ENCODE measurements at regions not wholly inside any gene's neighbourhood (a gene's known extent, or its start where the extent isn't known, plus 50 kb on each side); places are given as distances from the start of the nearest gene placed in this dataset.

GRCh38 chr10:27451054-27451453 is 53.0 kb upstream of the RAB18 start:
- DNase-seq = no peak

DNA sequence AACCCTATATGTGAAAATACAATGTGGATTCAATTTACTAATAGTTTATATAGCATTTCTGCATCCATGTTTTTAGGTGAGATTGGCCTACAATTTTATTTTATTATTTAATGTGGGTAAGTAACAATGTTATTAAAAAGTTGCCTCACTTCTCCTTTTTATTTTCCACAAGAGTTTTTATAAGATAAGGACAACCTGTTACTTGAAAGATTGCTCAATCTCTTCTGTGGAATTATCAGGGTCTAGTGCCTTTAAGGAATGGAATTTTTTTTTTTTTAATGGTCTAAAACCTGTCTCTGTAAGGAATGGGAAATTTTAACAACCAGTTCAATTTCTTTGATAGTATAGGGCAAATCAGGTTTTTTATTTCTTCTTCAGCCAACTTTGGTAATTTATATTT is 53.9 kb upstream of the RAB18 start:
- no peak for DNase-seq

- DNase-seq = no peak
Observed at GRCh38 chr10:27449571-27449970, 54.5 kb upstream of the RAB18 start.

- DNase-seq = no peak
Observed at GRCh38 chr10:27448921-27449320, 55.2 kb upstream of the RAB18 start.

- no peak for DNase-seq
Observed at GRCh38 chr10:27447540-27447939, 56.6 kb upstream of the RAB18 start.

GRCh38 chr10:27446091-27446918 is 57.8 kb upstream of the RAB18 start:
- DNase-seq = peak; percentile 13

DNA sequence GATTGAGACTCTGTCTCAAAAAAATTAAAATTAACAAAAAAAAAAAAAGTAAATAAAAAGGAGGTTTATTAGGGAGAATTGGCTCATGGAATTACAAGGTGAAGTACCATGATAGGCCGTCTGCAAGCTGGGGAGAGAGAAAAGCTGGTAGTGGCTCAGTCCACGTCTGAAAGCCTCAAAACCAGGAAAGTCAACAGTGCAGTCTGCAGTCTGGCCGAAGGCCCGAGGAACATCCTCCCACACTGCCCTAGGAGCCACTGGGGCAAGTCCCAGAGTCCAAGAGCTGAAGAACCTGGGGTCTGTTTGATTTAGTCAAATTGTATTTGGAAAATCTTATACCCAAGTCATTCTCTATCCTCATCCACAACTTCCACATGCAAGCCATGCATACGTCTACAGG is 59.0 kb upstream of the RAB18 start:
- DNase-seq = no peak

DNA sequence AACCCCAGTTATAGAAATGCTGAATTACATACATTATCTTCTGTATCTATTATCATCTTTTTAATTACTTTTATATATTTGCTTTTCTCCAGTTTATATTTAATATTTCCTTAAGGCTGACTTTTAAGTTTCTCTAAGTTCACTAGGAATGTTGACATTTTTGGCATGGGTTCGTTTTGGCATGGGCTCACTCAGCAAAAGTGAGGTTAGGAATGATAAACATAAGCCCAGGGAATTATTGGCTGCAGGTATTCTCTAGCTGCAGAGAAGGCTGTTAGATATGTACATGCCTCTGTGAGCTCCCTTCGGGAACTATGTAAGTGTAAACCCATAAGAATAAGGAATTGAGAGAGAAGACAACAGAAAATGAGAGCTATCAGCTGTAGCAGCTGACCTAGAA is 63.6 kb upstream of the RAB18 start:
- no peak for DNase-seq

DNA sequence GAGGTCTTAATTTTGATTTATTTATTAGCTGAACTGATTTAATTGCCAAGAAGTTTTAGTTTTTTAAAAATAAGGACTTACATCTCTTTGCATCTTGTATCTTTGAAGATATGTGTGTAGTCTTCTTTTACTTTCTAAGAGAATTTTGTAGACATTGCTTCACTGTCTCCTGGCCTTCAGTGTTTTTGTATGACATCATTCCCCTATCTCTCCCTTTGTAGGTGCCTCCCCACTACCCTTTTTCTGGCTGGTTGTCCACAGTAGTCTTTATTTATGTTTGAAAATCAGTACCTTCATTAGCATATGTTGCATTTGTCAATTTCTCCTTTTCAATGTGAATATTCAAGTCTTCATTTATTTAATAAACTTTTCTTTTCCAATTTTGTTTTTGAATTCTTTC is 64.1 kb upstream of the RAB18 start:
- DNase-seq = no peak

DNA sequence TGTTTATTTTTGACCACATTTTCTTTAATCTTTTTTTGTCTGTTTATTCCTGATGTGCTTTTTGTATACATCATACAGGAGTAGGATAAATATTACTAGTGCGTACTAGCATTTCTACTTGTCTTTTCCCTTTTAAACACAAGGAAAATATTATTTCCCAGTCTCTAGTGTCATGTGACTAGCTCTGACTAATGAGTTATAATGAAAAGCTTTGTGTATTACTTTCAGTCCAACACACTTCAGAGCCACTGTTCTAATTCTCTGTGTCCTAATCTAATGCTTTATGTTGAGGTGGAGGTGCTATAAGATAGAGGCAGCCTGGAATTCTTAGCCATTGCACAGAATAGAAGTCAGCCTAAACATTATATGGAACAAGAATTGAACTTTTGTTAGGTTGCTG is 65.0 kb upstream of the RAB18 start:
- no peak for DNase-seq

- DNase-seq = no peak
Observed at GRCh38 chr10:27437775-27438174, 66.3 kb upstream of the RAB18 start.

- no peak for DNase-seq
Observed at GRCh38 chr10:27436710-27437109, 67.4 kb upstream of the RAB18 start.

DNA sequence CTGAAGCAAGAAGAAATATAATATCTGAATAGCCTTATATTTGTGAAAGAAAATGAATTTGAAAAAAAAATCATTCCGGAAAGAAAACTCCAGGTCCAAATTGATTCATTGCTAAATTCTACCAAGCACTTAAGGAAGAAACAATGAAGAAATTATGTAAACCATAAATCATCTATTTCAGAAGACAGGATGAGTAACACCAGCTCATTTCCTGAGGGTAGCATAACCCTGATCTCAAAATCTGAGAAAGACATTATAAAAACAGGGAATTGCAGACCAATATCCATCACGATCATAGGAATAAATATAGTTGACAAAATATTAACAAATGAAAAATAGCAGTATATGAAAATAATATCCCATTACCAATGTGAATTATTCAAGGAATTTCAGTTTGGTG is 70.1 kb upstream of the RAB18 start:
- no peak for DNase-seq

GRCh38 chr10:27426948-27427467 is 77.1 kb upstream of the RAB18 start:
- no peak for DNase-seq

- no peak for DNase-seq
Observed at GRCh38 chr10:27413831-27414348, 90.2 kb upstream of the RAB18 start.

GRCh38 chr10:27413387-27413786 is 90.7 kb upstream of the RAB18 start:
- no peak for DNase-seq

DNA sequence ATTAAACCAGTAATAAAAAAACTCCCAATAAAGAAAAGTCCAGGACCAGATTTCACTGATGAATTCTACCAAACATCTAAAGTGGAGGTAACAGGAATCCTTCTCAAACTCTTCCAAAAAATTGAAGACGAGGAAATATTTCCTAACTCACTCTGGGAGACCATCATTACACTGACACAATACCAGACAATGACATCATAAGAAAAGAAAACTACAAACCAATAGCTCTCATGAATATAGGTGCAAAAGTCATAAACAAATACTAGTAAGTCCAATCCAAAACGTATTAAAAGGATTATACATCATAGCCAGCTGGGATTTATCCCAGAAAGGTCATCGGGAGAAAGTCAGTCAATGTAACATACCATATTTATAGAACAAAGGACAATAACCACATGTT is 94.0 kb upstream of the RAB18 start:
- DNase-seq = no peak

- DNase-seq = no peak
Observed at GRCh38 chr10:27407271-27407670, 96.8 kb upstream of the RAB18 start.

- DNase-seq = no peak
Observed at GRCh38 chr10:27399871-27400270, 104.2 kb upstream of the RAB18 start.

DNA sequence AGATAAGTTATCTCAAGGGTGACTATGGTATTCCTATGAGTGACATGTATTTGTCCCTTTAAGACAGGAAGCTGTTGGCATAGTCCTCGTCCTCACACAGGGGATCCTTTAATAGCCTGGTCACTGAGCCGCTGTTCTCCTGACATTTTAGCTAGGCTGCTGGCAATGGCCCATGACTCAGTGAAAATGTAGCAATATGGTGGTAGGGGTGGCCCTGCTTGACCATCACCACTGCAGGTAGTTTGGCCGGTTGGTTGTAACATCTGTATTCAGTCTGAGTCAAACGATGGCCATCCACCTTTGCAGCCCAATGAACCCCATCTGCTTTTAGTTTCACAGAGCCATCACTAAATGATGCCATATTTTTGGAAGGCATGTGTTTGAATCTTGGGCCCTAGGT is 110.1 kb upstream of the RAB18 start:
- no peak for DNase-seq

DNA sequence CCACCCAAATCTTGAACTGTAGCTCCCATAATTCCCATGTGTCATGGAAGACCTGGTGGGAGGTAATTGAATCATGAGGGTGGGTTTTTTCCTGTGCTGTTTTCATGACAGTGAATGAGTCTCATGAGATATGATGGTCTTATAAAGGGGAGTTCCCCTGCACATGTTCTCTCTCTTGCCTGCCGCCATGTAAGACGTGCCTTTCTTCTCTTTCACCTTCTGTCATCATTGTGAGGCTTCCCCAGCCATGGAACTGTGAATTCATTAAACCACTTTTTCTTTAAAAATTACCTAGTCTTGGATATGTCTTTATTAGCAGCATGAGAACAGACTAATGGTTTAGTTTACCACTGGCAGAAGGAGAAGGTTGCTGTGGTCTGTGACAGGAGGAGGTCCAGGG is 111.5 kb upstream of the RAB18 start:
- DNase-seq = no peak

DNA sequence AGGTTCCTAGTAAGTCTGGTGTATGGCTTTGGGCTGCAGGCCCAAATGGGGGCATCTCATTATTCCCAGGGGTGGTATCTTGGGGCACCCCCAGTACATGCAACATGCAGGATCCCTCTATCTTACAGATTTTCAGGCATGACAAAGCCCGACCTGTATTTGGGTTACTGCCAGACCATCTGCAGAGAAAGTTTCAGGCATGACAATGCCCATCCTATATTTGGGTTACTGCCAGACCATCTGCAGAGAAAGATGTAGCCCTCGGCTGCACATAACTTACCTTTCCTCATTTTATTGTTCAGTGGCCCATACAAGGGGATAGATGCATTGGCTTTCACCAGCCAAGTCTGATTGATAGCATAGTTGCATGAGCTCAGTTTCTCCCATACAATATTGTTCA is 112.2 kb upstream of the RAB18 start:
- no peak for DNase-seq

DNA sequence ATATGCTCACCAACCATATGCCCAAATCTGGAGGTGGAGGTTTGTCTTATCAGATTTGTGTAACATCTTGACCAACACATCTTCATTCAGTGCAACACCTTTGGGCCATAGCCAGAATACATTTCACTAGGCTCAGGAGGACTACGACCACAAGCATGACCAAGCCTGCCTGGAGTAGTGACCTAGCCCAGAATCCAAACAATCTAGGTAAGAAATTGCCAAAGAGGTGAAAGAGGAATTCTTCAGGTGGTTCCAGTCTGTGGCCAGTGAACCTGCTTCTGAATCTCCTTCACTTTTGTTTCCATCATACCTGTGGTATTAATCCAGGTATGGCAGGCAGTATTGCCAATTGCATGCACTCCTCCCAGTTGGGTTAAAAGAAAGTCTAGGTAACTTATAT is 112.8 kb upstream of the RAB18 start:
- no peak for DNase-seq

DNA sequence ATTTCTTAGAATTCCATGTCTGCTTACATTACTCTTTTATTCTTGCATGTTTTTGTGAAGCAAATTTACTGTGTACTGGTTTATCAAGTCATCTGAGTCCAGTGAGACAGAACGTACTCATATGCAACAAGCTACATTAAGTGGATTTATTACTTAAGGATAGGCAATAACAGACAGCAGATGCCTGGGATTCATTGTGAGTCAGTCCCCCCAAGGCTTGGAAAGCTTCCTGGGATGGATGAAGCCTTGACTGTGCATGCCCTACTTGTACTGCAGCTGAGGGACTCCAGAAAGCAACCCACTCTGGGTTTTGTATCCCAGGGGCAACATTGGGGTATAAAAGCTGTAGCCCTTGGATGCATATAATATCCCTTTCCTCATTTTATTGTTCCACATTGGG is 113.4 kb upstream of the RAB18 start:
- DNase-seq = no peak
